ENCODE measurements at regions not wholly inside any gene's neighbourhood (a gene's known extent, or its start where the extent isn't known, plus 50 kb on each side); places are given as distances from the start of the nearest gene placed in this dataset.

DNA sequence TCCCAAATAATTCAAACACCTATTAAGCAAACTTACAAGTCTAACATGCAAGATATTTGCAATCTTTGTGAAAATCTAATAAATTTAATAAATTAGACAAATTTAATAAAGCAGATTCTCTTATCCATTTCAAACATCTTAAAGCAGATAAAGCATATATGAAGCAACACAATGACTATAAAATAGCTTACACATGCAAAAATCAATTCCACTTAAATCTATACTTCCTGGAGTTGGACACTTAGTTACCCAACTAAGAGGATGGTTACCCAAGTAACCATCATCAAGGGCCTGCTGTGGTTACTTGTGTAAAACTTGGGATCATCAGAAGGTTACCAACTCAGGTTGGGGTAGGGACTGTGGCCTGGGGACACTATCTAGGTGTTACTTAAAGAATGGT lies 206.8 kb downstream of the CD47 start:
- Histone ChIP-seq H3K36me3 (ENCODE audit: control insufficient read depth in 4 of 4, insufficient read depth in 4 of 4, low read length in 3 of 4) (no peaks in the 10 kb centered on the region), H3K4me3 (ENCODE audit: control insufficient read depth in 1 of 7, extremely low read depth in 1 of 7, insufficient read depth in 4 of 7, low read depth in 2 of 7, low read length in 6 of 7) (no peak overlapping the region), H3K27ac (ENCODE audit: insufficient read depth in 1 of 2, low read depth in 1 of 2, low read length in 2 of 2, poor library complexity in 1 of 2, severe bottlenecking in 2 of 2) (no peak overlapping the region), H3K9me3 (ENCODE audit: control extremely low read depth in 1 of 5, control insufficient read depth in 4 of 5, insufficient read depth in 2 of 5, low read depth in 1 of 5, low read length in 4 of 5) (peaks cover 0 to under 1% (median 0%) of the 10 kb centered on the region in 5 experiments), H3K4me1 (ENCODE audit: control extremely low read depth in 1 of 4, control insufficient read depth in 4 of 4, insufficient read depth in 4 of 4, low read length in 3 of 4) (no peaks in the 10 kb centered on the region), H3K27me3 (replicated peaks in 2 of 5; ENCODE audit: control insufficient read depth in 4 of 5, insufficient read depth in 5 of 5, low read length in 4 of 5) (no peaks in the 10 kb centered on the region)
- ChIA-PET POLR2A (no interaction called here), CTCF (interaction anchor here (1.2 to 1.9 kb wide), 2 partner anchors 17 to 19 kb away, joined by 3 to 5 read pairs; no protein-coding TSS in a partner anchor)
- no peak for DNase-seq

DNA sequence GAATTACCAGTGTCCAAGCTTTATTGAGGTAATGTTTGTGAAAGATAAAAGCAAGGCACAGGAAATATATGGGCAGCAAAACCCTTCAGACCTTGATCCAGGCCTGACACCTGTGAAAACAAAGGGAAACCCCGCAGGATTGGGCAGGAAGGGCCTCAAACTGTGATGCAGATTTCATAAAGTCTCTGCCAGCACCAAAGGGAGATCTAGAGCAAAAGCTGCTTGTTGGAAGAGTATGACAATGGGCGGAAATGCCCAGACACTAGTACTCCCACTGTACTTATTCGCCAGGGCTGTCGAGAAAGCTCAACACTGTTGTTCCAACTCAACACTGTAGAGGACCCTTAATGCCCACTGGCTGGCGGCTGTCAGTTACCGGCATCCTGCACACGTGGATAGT lies 207.9 kb downstream of the CD47 start:
- ChIA-PET CTCF (interaction anchor here (0.9 kb wide), 1 partner anchor 14 kb away, joined by 4 read pairs; no protein-coding TSS in a partner anchor), POLR2A (no interaction called here)
- Histone ChIP-seq H3K27ac (ENCODE audit: insufficient read depth in 1 of 2, low read depth in 1 of 2, low read length in 2 of 2, poor library complexity in 1 of 2, severe bottlenecking in 2 of 2) (no peak overlapping the region), H3K4me1 (ENCODE audit: control extremely low read depth in 1 of 4, control insufficient read depth in 4 of 4, insufficient read depth in 4 of 4, low read length in 3 of 4) (no peaks in the 10 kb centered on the region), H3K4me3 (ENCODE audit: control insufficient read depth in 1 of 7, extremely low read depth in 1 of 7, insufficient read depth in 4 of 7, low read depth in 2 of 7, low read length in 6 of 7) (no peak overlapping the region), H3K36me3 (ENCODE audit: control insufficient read depth in 4 of 4, insufficient read depth in 4 of 4, low read length in 3 of 4) (no peaks in the 10 kb centered on the region), H3K9me3 (ENCODE audit: control extremely low read depth in 1 of 5, control insufficient read depth in 4 of 5, insufficient read depth in 2 of 5, low read depth in 1 of 5, low read length in 4 of 5) (no peaks in the 10 kb centered on the region), H3K27me3 (replicated peaks in 2 of 5; ENCODE audit: control insufficient read depth in 4 of 5, insufficient read depth in 5 of 5, low read length in 4 of 5) (no peaks in the 10 kb centered on the region)
- DNase-seq, result no peak
- WGBS (ENCODE audit: insufficient coverage), result 100% methylated on average over 4 of the region's 7 CpGs

DNA sequence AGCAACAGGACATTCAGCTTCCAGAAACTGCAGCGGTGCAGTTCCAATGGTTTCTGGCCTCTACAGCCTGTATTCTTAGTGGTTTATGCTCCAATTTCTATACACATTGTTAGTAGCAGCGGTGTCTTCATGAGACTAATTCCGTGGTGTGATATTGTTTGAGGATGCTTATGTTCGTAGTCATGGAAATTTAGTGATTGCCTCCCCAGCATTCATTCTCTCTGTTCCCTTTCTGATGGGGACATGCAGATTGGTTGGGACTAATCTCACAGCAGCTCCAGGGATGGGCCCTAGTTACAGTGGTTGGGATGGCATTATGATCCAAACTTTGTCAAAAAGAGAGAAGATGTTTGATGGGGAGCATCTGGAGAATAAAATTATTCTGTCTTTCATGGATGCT lies 208.6 kb downstream of the CD47 start:
- 60% methylated on average over 1 of the region's 4 CpGs for WGBS (ENCODE audit: insufficient coverage)
- Histone ChIP-seq H3K27ac (ENCODE audit: insufficient read depth in 1 of 2, low read depth in 1 of 2, low read length in 2 of 2, poor library complexity in 1 of 2, severe bottlenecking in 2 of 2) (no peak overlapping the region), H3K9me3 (ENCODE audit: control extremely low read depth in 1 of 5, control insufficient read depth in 4 of 5, insufficient read depth in 2 of 5, low read depth in 1 of 5, low read length in 4 of 5) (no peaks in the 10 kb centered on the region), H3K36me3 (ENCODE audit: control insufficient read depth in 4 of 4, insufficient read depth in 4 of 4, low read length in 3 of 4) (no peaks in the 10 kb centered on the region), H3K4me1 (ENCODE audit: control extremely low read depth in 1 of 4, control insufficient read depth in 4 of 4, insufficient read depth in 4 of 4, low read length in 3 of 4) (no peaks in the 10 kb centered on the region), H3K4me3 (ENCODE audit: control insufficient read depth in 1 of 7, extremely low read depth in 1 of 7, insufficient read depth in 4 of 7, low read depth in 2 of 7, low read length in 6 of 7) (no peak overlapping the region), H3K27me3 (replicated peaks in 2 of 5; ENCODE audit: control insufficient read depth in 4 of 5, insufficient read depth in 5 of 5, low read length in 4 of 5) (no peaks in the 10 kb centered on the region)
- DNase-seq, result no peak
- ChIA-PET POLR2A (no interaction called here), CTCF (interaction anchor here (0.9 kb wide), 1 partner anchor 14 kb away, joined by 4 read pairs; no protein-coding TSS in a partner anchor)

DNA sequence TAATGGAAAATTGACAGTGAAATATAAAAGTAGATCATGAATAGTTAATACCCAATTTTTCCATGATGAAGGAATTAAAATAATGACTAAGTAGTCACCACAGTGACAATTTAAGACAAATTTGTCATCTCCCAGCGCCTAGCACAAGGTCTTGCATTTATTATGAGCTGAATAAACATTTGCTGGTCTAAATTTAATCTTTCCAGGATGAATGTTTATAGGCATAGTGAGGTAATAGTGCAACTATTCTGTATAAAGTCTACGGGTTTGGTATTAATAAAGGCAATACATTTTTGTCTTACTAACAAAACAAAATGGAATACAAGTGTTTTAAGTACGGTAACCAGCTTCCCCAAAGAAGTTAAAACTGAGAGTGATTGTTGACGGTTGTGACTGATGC lies 209.3 kb downstream of the CD47 start:
- DNase-seq, result no peak
- ChIA-PET CTCF (interaction anchor here (1.6 kb wide), 1 partner anchor 11 kb away, joined by 6 read pairs; no protein-coding TSS in a partner anchor), POLR2A (no interaction called here)
- Histone ChIP-seq H3K4me3 (ENCODE audit: control insufficient read depth in 1 of 7, extremely low read depth in 1 of 7, insufficient read depth in 4 of 7, low read depth in 2 of 7, low read length in 6 of 7) (no peak overlapping the region), H3K4me1 (ENCODE audit: control extremely low read depth in 1 of 4, control insufficient read depth in 4 of 4, insufficient read depth in 4 of 4, low read length in 3 of 4) (no peaks in the 10 kb centered on the region), H3K27me3 (replicated peaks in 2 of 5; ENCODE audit: control insufficient read depth in 4 of 5, insufficient read depth in 5 of 5, low read length in 4 of 5) (no peaks in the 10 kb centered on the region), H3K27ac (ENCODE audit: insufficient read depth in 1 of 2, low read depth in 1 of 2, low read length in 2 of 2, poor library complexity in 1 of 2, severe bottlenecking in 2 of 2) (no peak overlapping the region), H3K36me3 (ENCODE audit: control insufficient read depth in 4 of 4, insufficient read depth in 4 of 4, low read length in 3 of 4) (no peaks in the 10 kb centered on the region), H3K9me3 (ENCODE audit: control extremely low read depth in 1 of 5, control insufficient read depth in 4 of 5, insufficient read depth in 2 of 5, low read depth in 1 of 5, low read length in 4 of 5) (no peaks in the 10 kb centered on the region)
- 96% methylated on average over 2 of the region's 4 CpGs for WGBS (ENCODE audit: insufficient coverage)

DNA sequence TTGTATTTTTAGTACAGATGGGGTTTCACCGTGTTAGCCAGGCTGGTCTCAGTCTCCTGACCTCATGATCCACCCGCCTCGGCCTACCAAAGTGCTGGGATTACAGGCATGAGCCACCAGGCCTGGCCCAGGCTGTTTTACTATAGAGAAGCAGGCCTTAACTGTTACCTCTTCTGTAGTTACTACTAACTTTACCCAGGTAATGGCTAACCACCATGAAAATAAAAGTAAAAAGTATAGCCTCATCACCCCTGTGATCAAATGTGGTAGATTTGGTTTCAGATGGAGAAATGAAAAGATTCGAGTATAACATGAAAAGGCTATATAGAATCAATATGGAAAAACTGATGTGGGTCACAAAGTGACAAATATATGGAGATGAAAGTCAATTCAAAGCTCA lies 210.1 kb downstream of the CD47 start:
- Histone ChIP-seq H3K4me1 (ENCODE audit: control extremely low read depth in 1 of 4, control insufficient read depth in 4 of 4, insufficient read depth in 4 of 4, low read length in 3 of 4) (no peaks in the 10 kb centered on the region), H3K36me3 (ENCODE audit: control insufficient read depth in 4 of 4, insufficient read depth in 4 of 4, low read length in 3 of 4) (no peaks in the 10 kb centered on the region), H3K27me3 (replicated peaks in 2 of 5; ENCODE audit: control insufficient read depth in 4 of 5, insufficient read depth in 5 of 5, low read length in 4 of 5) (no peaks in the 10 kb centered on the region), H3K27ac (ENCODE audit: insufficient read depth in 1 of 2, low read depth in 1 of 2, low read length in 2 of 2, poor library complexity in 1 of 2, severe bottlenecking in 2 of 2) (no peak overlapping the region), H3K9me3 (ENCODE audit: control extremely low read depth in 1 of 5, control insufficient read depth in 4 of 5, insufficient read depth in 2 of 5, low read depth in 1 of 5, low read length in 4 of 5) (no peaks in the 10 kb centered on the region), H3K4me3 (ENCODE audit: control insufficient read depth in 1 of 7, extremely low read depth in 1 of 7, insufficient read depth in 4 of 7, low read depth in 2 of 7, low read length in 6 of 7) (no peak overlapping the region)
- ChIA-PET POLR2A (no interaction called here), CTCF (interaction anchor here (1.6 kb wide), 1 partner anchor 10 kb away, joined by 6 read pairs; no protein-coding TSS in a partner anchor)
- WGBS (ENCODE audit: insufficient coverage), result 93% methylated on average over 2 of the region's 4 CpGs
- no peak for DNase-seq

DNA sequence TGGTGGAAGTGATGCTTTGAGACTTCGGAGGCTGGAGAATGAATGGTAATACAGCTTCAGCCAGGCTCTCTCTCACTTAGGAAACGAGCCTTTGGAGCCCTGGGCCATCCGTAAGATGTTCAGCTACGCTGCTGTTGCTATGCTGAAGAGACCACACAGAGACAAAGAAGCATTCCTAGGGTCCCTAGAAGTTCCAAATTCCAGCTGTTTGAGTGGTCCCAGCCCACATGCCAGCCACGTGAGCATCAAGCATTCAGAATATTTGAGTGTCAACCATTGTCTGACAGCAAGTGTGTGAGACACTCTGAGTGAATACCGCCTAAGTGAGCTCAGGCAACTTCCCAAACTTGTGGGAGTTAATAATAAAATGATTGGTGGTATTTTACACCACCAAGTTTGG lies 212.9 kb downstream of the CD47 start:
- no peak for DNase-seq
- no peaks in the 10 kb centered on the region for H3K36me3 ChIP-seq (ENCODE audit: control insufficient read depth in 4 of 4, insufficient read depth in 4 of 4, low read length in 3 of 4)
- H3K4me3 ChIP-seq (ENCODE audit: control insufficient read depth in 1 of 7, extremely low read depth in 1 of 7, insufficient read depth in 4 of 7, low read depth in 2 of 7, low read length in 6 of 7), result no peak overlapping the region
- CTCF ChIA-PET, result interaction anchor here (0.9 to 1.2 kb wide), 2 partner anchors 25 to 110 kb away, joined by 3 to 4 read pairs; no protein-coding TSS in a partner anchor
- no peak overlapping the region for H3K27ac ChIP-seq (ENCODE audit: insufficient read depth in 1 of 2, low read depth in 1 of 2, low read length in 2 of 2, poor library complexity in 1 of 2, severe bottlenecking in 2 of 2)
- no peaks in the 10 kb centered on the region for H3K9me3 ChIP-seq (ENCODE audit: control extremely low read depth in 1 of 5, control insufficient read depth in 4 of 5, insufficient read depth in 2 of 5, low read depth in 1 of 5, low read length in 4 of 5)
- WGBS (ENCODE audit: insufficient coverage), result 98% methylated on average over 6 of the region's 6 CpGs
- POLR2A ChIA-PET, result no interaction called here
- H3K4me1 ChIP-seq (ENCODE audit: control extremely low read depth in 1 of 4, control insufficient read depth in 4 of 4, insufficient read depth in 4 of 4, low read length in 3 of 4), result no peaks in the 10 kb centered on the region
- no peaks in the 10 kb centered on the region for H3K27me3 ChIP-seq (replicated peaks in 2 of 5; ENCODE audit: control insufficient read depth in 4 of 5, insufficient read depth in 5 of 5, low read length in 4 of 5)

DNA sequence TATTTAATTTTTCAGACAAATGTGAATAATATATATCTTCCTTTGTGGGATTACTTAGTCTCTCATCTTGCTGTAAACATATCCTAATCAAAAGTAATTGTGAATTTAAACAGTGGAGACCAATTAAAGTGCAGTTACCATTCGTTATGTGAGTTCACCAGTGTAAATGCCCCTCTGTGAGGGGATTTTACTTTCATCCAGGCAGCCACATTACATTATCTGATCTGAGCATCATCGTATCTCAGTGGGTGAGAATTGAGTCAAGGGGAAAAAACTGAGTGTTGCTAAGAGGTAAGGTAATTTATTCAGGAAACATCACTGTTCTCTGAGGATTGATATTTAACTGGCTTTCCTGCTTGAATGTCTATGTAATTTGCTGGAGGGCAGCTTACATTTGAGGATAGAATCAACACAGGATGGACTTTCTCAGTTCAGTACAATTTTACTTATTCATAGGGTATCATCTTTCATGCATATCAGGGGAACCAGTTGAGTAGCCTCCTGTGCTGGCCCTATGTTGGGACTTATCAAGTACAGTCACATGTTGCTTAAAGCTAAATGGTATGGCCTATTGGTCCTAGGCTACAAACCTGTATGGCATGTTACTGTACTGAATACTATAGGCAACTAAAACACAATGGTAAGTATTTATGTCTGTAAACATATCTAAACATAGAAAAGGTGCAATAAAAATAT lies 219.7 kb downstream of the CD47 start:
- no peak for DNase-seq
- CTCF ChIA-PET, result interaction anchor here (1.6 kb wide), 1 partner anchor 10 kb away, joined by 6 read pairs; no protein-coding TSS in a partner anchor
- Histone ChIP-seq H3K4me3 (ENCODE audit: control insufficient read depth in 1 of 7, extremely low read depth in 1 of 7, insufficient read depth in 4 of 7, low read depth in 2 of 7, low read length in 6 of 7) (no peak overlapping the region), H3K27me3 (replicated peaks in 2 of 5; ENCODE audit: control insufficient read depth in 4 of 5, insufficient read depth in 5 of 5, low read length in 4 of 5) (no peaks in the 10 kb centered on the region), H3K4me1 (ENCODE audit: control extremely low read depth in 1 of 4, control insufficient read depth in 4 of 4, insufficient read depth in 4 of 4, low read length in 3 of 4) (no peaks in the 10 kb centered on the region), H3K27ac (ENCODE audit: insufficient read depth in 1 of 2, low read depth in 1 of 2, low read length in 2 of 2, poor library complexity in 1 of 2, severe bottlenecking in 2 of 2) (no peak overlapping the region), H3K36me3 (ENCODE audit: control insufficient read depth in 4 of 4, insufficient read depth in 4 of 4, low read length in 3 of 4) (no peaks in the 10 kb centered on the region), H3K9me3 (ENCODE audit: control extremely low read depth in 1 of 5, control insufficient read depth in 4 of 5, insufficient read depth in 2 of 5, low read depth in 1 of 5, low read length in 4 of 5) (no peaks in the 10 kb centered on the region)
- WGBS (ENCODE audit: insufficient coverage), result 100% methylated on average over 1 of the region's 2 CpGs
- POLR2A ChIA-PET, result interaction anchor here (1.0 kb wide), 1 partner anchor 13 kb away, joined by 3 read pairs; no protein-coding TSS in a partner anchor

Measured in common myeloid progenitor, CD34-positive (primary cell).